Muscle of leg (tissue), 3 donors: ENCODE measurements at regions not wholly inside any gene's neighbourhood (a gene's known extent, or its start where the extent isn't known, plus 50 kb on each side); places are given as distances from the start of the nearest gene placed in this dataset.
A peak's percentile ranks its signal among the peaks of the same experiment; 100 is the strongest.

ENCODE experiments used
- DNase-seq: peaks from one replicate; pipeline ENCODE4 v3.0.0; 2013
- H3K27ac ChIP-seq: one replicate; pipeline ENCODE4 v1.5.1; 2013; ENCODE audit warnings: mild to moderate bottlenecking, low read length, control low read depth
- H3K27me3 ChIP-seq: one replicate; pipeline ENCODE4 v1.6.1; 2013; ENCODE audit warnings: low read length; ENCODE audit not compliant: control insufficient read depth, insufficient read depth
- H3K36me3 ChIP-seq: one replicate; pipeline ENCODE4 v1.6.1; 2013; ENCODE audit warnings: low read length; ENCODE audit not compliant: control insufficient read depth, insufficient read depth
- H3K4me1 ChIP-seq: one replicate; pipeline ENCODE4 v1.6.1; 2013; ENCODE audit warnings: low read length; ENCODE audit not compliant: control insufficient read depth, insufficient read depth
- H3K4me3 ChIP-seq: one replicate; pipeline ENCODE4 v1.5.1; 2013; ENCODE audit warnings: low read length, control low read depth
- H3K9me3 ChIP-seq: replicated peaks from 2 replicates; pipeline ENCODE4 v1.6.1; 2013; ENCODE audit warnings: low read depth, low read length; ENCODE audit not compliant: control insufficient read depth
- WGBS: methylation state at CpG from one replicate; pipeline ENCODE4 v1.1.5; 2013; ENCODE audit warnings: missing lambda C conversion rate; ENCODE audit not compliant: insufficient coverage; 5-methylcytosine and 5-hydroxymethylcytosine counted together

- H3K27ac ChIP-seq, result no peak overlapping the region
- DNase-seq, result peak; percentile 6
- H3K4me3 ChIP-seq, result no peak overlapping the region
- no peaks in the 10 kb centered on the region for H3K4me1 ChIP-seq
- peaks cover 3% of the 10 kb centered on the region for H3K9me3 ChIP-seq
- no peaks in the 10 kb centered on the region for H3K36me3 ChIP-seq
- WGBS, result 40% methylated on average over 1 of the region's 2 CpGs
- no peaks in the 10 kb centered on the region for H3K27me3 ChIP-seq
These were observed 1294.0 kb downstream of the MAT2B start for GRCh38 chr5:164799391-164799790.

GRCh38 chr5:164801910-164802309 is 1296.5 kb downstream of the MAT2B start:
- DNase-seq, result no peak

GRCh38 chr5:164809821-164810220 is 1304.4 kb downstream of the MAT2B start:
- H3K4me1 ChIP-seq, result no peaks in the 10 kb centered on the region
- H3K36me3 ChIP-seq, result no peaks in the 10 kb centered on the region
- H3K27me3 ChIP-seq, result no peaks in the 10 kb centered on the region
- no peak overlapping the region for H3K27ac ChIP-seq
- no peaks in the 10 kb centered on the region for H3K9me3 ChIP-seq
- no peak for DNase-seq
- H3K4me3 ChIP-seq, result no peak overlapping the region

More at GRCh38 chr5:164801910-164802309, 1296.5 kb downstream of the MAT2B start:
- no peak overlapping the region for H3K27ac ChIP-seq
- H3K4me3 ChIP-seq, result no peak overlapping the region
- H3K4me1 ChIP-seq, result no peaks in the 10 kb centered on the region
- WGBS, result 84% methylated on average over 4 of the region's 4 CpGs
- H3K27me3 ChIP-seq, result no peaks in the 10 kb centered on the region
- no peaks in the 10 kb centered on the region for H3K36me3 ChIP-seq
- H3K9me3 ChIP-seq, result peaks cover 3% of the 10 kb centered on the region

GRCh38 chr5:164818445-164818844 is 1313.0 kb downstream of the MAT2B start:
- Histone ChIP-seq H3K4me3 (no peak overlapping the region), H3K36me3 (no peaks in the 10 kb centered on the region), H3K27ac (no peak overlapping the region), H3K4me1 (no peaks in the 10 kb centered on the region), H3K9me3 (no peaks in the 10 kb centered on the region), H3K27me3 (no peaks in the 10 kb centered on the region)
- DNase-seq, result no peak
- WGBS, result no CpG with 5 or more reads among the region's 1 CpG

GRCh38 chr5:164824671-164825070 is 1319.3 kb downstream of the MAT2B start:
- H3K27me3 ChIP-seq, result no peaks in the 10 kb centered on the region
- H3K36me3 ChIP-seq, result no peaks in the 10 kb centered on the region
- no peaks in the 10 kb centered on the region for H3K4me1 ChIP-seq
- no CpG with 5 or more reads among the region's 6 CpGs for WGBS
- H3K4me3 ChIP-seq, result no peak overlapping the region
- no peaks in the 10 kb centered on the region for H3K9me3 ChIP-seq
- no peak overlapping the region for H3K27ac ChIP-seq
- no peak for DNase-seq

- Histone ChIP-seq H3K4me3 (no peak overlapping the region), H3K27me3 (no peaks in the 10 kb centered on the region), H3K4me1 (no peaks in the 10 kb centered on the region), H3K36me3 (no peaks in the 10 kb centered on the region), H3K9me3 (no peaks in the 10 kb centered on the region), H3K27ac (no peak overlapping the region)
- WGBS, result 100% methylated on average over 1 of the region's 6 CpGs
- no peak for DNase-seq
These were observed 1327.1 kb downstream of the MAT2B start for GRCh38 chr5:164832516-164832915.

- Histone ChIP-seq H3K36me3 (no peaks in the 10 kb centered on the region), H3K27ac (no peak overlapping the region), H3K27me3 (no peaks in the 10 kb centered on the region), H3K4me1 (no peaks in the 10 kb centered on the region), H3K4me3 (no peak overlapping the region), H3K9me3 (peaks cover 3% of the 10 kb centered on the region)
- WGBS, result 100% methylated on average over 3 of the region's 5 CpGs
- DNase-seq, result no peak
These were observed 1338.9 kb downstream of the MAT2B start for GRCh38 chr5:164844348-164844747.

GRCh38 chr5:164860896-164861295 is 1355.5 kb downstream of the MAT2B start:
- Histone ChIP-seq H3K27me3 (no peaks in the 10 kb centered on the region), H3K9me3 (no peaks in the 10 kb centered on the region), H3K36me3 (no peaks in the 10 kb centered on the region), H3K4me1 (no peaks in the 10 kb centered on the region), H3K27ac (no peak overlapping the region), H3K4me3 (no peak overlapping the region)
- 73% methylated on average over 2 of the region's 2 CpGs for WGBS
- DNase-seq, result no peak

GRCh38 chr5:164861610-164862009 is 1356.2 kb downstream of the MAT2B start:
- H3K36me3 ChIP-seq, result no peaks in the 10 kb centered on the region
- no peak for DNase-seq
- no peak overlapping the region for H3K27ac ChIP-seq
- H3K4me1 ChIP-seq, result no peaks in the 10 kb centered on the region
- no peak overlapping the region for H3K4me3 ChIP-seq
- WGBS, result no CpG with 5 or more reads among the region's 1 CpG
- H3K9me3 ChIP-seq, result no peaks in the 10 kb centered on the region
- H3K27me3 ChIP-seq, result no peaks in the 10 kb centered on the region

GRCh38 chr5:164868761-164869160 is 1363.3 kb downstream of the MAT2B start:
- Histone ChIP-seq H3K27ac (no peak overlapping the region), H3K36me3 (no peaks in the 10 kb centered on the region), H3K4me3 (no peak overlapping the region), H3K9me3 (no peaks in the 10 kb centered on the region), H3K4me1 (no peaks in the 10 kb centered on the region), H3K27me3 (no peaks in the 10 kb centered on the region)
- DNase-seq, result peak; percentile 27

- Histone ChIP-seq H3K36me3 (no peaks in the 10 kb centered on the region), H3K27me3 (no peaks in the 10 kb centered on the region), H3K9me3 (no peaks in the 10 kb centered on the region), H3K4me3 (no peak overlapping the region), H3K4me1 (no peaks in the 10 kb centered on the region), H3K27ac (no peak overlapping the region)
- 85% methylated on average over 2 of the region's 4 CpGs for WGBS
- no peak for DNase-seq
These were observed 1363.9 kb downstream of the MAT2B start for GRCh38 chr5:164869325-164869724.
